HUDEP-2 (cell line): ENCODE measurements at regions not wholly inside any gene's neighbourhood (a gene's known extent, or its start where the extent isn't known, plus 50 kb on each side); places are given as distances from the start of the nearest gene placed in this dataset.
"Not testable (repeated sequence)": the region's sequence is repeated elsewhere in the genome, so short reads cannot be mapped to it uniquely, and the experiment has no call there.

Experiments used
- DNase-seq, 76 experiments: peaks; one replicate each; lab custom pipeline; 2025; ENCODE audit not compliant: unreplicated experiment in 76 of 76; lab: John Stamatoyannopoulos, UW

GRCh38 chr10:118912961-118913600, 116.4 kb upstream of the NANOS1 start:
- DNase-seq = no peak

- no peak for DNase-seq
These were observed 115.7 kb upstream of the NANOS1 start for GRCh38 chr10:118913825-118914224.

GRCh38 chr10:118914629-118915028, 114.9 kb upstream of the NANOS1 start:
- DNase-seq = no peak

GRCh38 chr10:118915161-118915560, 114.4 kb upstream of the NANOS1 start:
- DNase-seq = no peak

- DNase-seq = no peak
These were observed 112.7 kb upstream of the NANOS1 start for GRCh38 chr10:118916777-118917176.

GRCh38 chr10:118917701-118918100, 111.8 kb upstream of the NANOS1 start:
- no peak for DNase-seq

GRCh38 chr10:118918116-118918515, 111.4 kb upstream of the NANOS1 start:
- no peak for DNase-seq

GRCh38 chr10:118918587-118918986, 110.9 kb upstream of the NANOS1 start:
- no peak for DNase-seq

- no peak for DNase-seq
These were observed 109.3 kb upstream of the NANOS1 start for GRCh38 chr10:118920206-118920605.

- no peak for DNase-seq
These were observed 107.3 kb upstream of the NANOS1 start for GRCh38 chr10:118922226-118922625.

GRCh38 chr10:118922972-118923371, 106.5 kb upstream of the NANOS1 start:
- DNase-seq = no peak

GRCh38 chr10:118924493-118924892, 105.0 kb upstream of the NANOS1 start:
- no peak for DNase-seq

GRCh38 chr10:118925404-118926071, 104.0 kb upstream of the NANOS1 start:
- DNase-seq = no peak

- DNase-seq = no peak
These were observed 103.5 kb upstream of the NANOS1 start for GRCh38 chr10:118926072-118926417.

- no peak for DNase-seq
These were observed 103.1 kb upstream of the NANOS1 start for GRCh38 chr10:118926441-118926840.

- no peak for DNase-seq
These were observed 102.6 kb upstream of the NANOS1 start for GRCh38 chr10:118926903-118927302.

GRCh38 chr10:118927321-118927720, 102.2 kb upstream of the NANOS1 start:
- DNase-seq = no peak

GRCh38 chr10:118930614-118931013, 98.9 kb upstream of the NANOS1 start:
- DNase-seq = no peak

GRCh38 chr10:118931436-118931835, 98.1 kb upstream of the NANOS1 start:
- DNase-seq = no peak

- not testable (repeated sequence) for DNase-seq
These were observed 97.4 kb upstream of the NANOS1 start for GRCh38 chr10:118932154-118932553.

GRCh38 chr10:118937226-118937625, 92.3 kb upstream of the NANOS1 start:
- no peak for DNase-seq

- no peak for DNase-seq
These were observed 90.1 kb upstream of the NANOS1 start for GRCh38 chr10:118939211-118940007.
